ENCODE measurements at regions not wholly inside any gene's neighbourhood (a gene's known extent, or its start where the extent isn't known, plus 50 kb on each side); places are given as distances from the start of the nearest gene placed in this dataset.
A peak's percentile ranks its signal among the peaks of the same experiment; 100 is the strongest.
"Not testable (repeated sequence)": the region's sequence is repeated elsewhere in the genome, so short reads cannot be mapped to it uniquely, and the experiment has no call there.

GRCh38 chr9:34907044-34907443 lies 51.0 kb upstream of the PHF24 start:
- no peak for DNase-seq (ENCODE audit: low read depth)

GRCh38 chr9:34899535-34900158 lies 58.4 kb upstream of the PHF24 start:
- peak; percentile 22 for DNase-seq (ENCODE audit: low read depth)
- in situ Hi-C loops (cut with HindIII; ENCODE audit: low pct_unique_long_range_greater_than_20kb, low sequenced_read_pairs): no loop called here

More at GRCh38 chr9:34907044-34907443, 51.0 kb upstream of the PHF24 start:
- in situ Hi-C loops (cut with HindIII; ENCODE audit: low pct_unique_long_range_greater_than_20kb, low sequenced_read_pairs): no loop called here

GRCh38 chr9:34898846-34899245 lies 59.2 kb upstream of the PHF24 start:
- in situ Hi-C loops (cut with HindIII; ENCODE audit: low pct_unique_long_range_greater_than_20kb, low sequenced_read_pairs): no loop called here

GRCh38 chr9:34896112-34896511 lies 62.0 kb upstream of the PHF24 start:
- in situ Hi-C loops (cut with HindIII; ENCODE audit: low pct_unique_long_range_greater_than_20kb, low sequenced_read_pairs): no loop called here

More at GRCh38 chr9:34898846-34899245, 59.2 kb upstream of the PHF24 start:
- no peak for DNase-seq (ENCODE audit: low read depth)

DNA sequence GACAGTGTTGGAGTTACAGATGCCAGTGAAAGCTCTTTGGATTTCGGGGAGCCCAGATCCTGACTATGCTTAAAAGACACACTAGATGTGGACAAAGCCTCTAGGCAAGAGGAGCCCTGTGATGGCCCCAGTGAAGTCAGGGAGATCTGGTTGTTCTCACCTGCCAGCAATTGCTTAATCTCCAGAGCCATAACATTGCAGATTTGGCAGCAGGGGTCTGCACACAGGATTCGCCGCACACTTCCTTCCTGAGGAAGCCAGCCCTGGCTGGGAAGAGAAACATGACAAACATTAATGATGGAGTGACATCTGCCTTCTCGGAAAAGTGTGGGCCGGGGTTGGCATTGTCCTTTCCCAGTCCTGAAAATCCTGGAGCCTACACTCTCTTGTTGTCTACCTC lies 65.2 kb upstream of the PHF24 start:
- in situ Hi-C loops (cut with HindIII; ENCODE audit: low pct_unique_long_range_greater_than_20kb, low sequenced_read_pairs): no loop called here
- DNase-seq (ENCODE audit: low read depth): no peak

More at GRCh38 chr9:34896112-34896511, 62.0 kb upstream of the PHF24 start:
- no peak for DNase-seq (ENCODE audit: low read depth)

- in situ Hi-C loops (cut with HindIII; ENCODE audit: low pct_unique_long_range_greater_than_20kb, low sequenced_read_pairs): no loop called here
- DNase-seq (ENCODE audit: low read depth): no peak
Observed at GRCh38 chr9:34891386-34891785, 66.7 kb upstream of the PHF24 start.

DNA sequence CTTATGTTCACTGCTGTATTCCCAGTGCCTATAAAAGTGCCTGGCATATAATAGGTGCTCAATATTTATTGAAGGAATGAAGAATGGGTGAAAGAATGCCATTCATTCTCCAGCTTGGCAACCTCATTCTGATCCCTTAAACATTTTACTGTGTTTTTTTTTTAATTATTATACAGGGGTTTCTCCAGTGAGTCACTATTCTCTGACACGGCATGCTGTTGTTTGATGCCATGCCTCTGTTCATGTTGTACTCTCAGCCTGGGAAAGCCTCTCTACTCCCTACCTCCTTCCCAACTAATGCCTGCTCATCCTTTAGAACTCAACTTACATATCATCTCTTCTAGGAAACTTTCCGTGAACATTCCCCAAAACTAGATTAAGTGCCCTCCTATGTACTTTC lies 70.2 kb upstream of the PHF24 start:
- in situ Hi-C loops (cut with HindIII; ENCODE audit: low pct_unique_long_range_greater_than_20kb, low sequenced_read_pairs): no loop called here
- no peak for DNase-seq (ENCODE audit: low read depth)

DNA sequence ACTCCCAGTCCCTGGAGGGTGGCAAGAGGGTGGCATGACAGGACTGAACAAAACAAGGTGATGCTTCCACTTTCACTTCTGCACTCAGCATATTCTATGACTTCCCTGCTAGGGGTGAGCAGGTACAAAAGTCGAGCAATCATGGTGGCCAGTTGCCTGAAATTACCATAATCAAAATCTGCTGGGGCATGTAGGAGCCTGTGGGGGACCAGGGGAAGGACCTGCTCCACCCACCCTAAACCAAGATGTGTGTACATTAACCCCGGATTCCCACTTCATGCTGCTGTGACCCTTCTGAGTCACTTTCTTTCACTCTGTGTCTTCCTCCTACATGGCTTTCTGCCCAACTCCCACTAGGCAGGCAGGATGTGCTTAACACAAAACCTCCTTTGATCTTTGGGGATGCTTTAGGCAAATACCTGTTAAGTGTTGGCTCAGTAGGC lies 73.3 kb upstream of the PHF24 start:
- DNase-seq (ENCODE audit: low read depth): no peak
- in situ Hi-C loops (cut with HindIII; ENCODE audit: low pct_unique_long_range_greater_than_20kb, low sequenced_read_pairs): no loop called here

GRCh38 chr9:34876096-34876495 lies 82.0 kb upstream of the PHF24 start:
- in situ Hi-C loops (cut with HindIII; ENCODE audit: low pct_unique_long_range_greater_than_20kb, low sequenced_read_pairs): no loop called here
- DNase-seq (ENCODE audit: low read depth): no peak

DNA sequence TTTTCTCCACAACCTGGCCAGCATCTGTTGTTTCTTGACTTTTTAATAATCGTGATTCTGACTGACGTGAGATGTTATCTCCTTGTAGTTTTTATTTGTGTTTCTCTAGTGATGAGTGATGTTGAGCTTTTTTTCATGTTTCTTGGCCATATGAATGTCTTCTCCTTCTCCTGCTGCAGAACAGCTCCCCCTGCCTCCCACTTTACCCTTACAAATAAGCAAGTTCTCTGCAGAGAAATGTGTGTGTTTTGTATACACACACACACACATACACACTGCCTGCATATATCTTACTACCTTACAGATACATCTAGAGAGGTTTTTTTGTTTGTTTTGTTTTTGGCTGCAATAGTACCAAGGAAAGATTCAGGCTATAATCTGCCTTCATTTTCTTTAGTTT lies 88.7 kb upstream of the PHF24 start:
- DNase-seq (ENCODE audit: low read depth): no peak
- in situ Hi-C loops (cut with HindIII; ENCODE audit: low pct_unique_long_range_greater_than_20kb, low sequenced_read_pairs): no loop called here

DNA sequence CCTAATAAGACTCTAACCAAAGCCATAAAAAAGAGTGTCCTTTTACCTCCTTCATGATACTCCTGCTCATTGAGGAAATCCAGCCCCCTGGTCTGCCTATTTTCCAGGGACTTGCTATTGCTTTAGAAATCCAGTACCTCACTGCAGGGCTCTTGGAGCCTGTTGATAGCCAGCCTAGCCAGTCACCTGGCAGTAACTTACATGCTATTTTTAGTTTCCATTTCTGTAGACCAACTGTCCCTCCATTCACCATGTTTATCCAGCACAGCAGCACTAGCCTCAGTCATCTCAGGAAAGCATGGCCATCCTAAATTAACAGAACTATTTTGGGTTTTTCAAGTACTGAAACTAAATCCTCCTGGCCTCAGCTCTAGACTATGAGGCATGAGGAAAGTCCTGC lies 91.5 kb upstream of the PHF24 start:
- in situ Hi-C loops (cut with HindIII; ENCODE audit: low pct_unique_long_range_greater_than_20kb, low sequenced_read_pairs): no loop called here
- no peak for DNase-seq (ENCODE audit: low read depth)

- no peak for DNase-seq (ENCODE audit: low read depth)
- in situ Hi-C loops (cut with HindIII; ENCODE audit: low pct_unique_long_range_greater_than_20kb, low sequenced_read_pairs): no loop called here
Observed at GRCh38 chr9:34863426-34863825, 94.7 kb upstream of the PHF24 start.

GRCh38 chr9:34862836-34863235 lies 95.2 kb upstream of the PHF24 start:
- in situ Hi-C loops (cut with HindIII; ENCODE audit: low pct_unique_long_range_greater_than_20kb, low sequenced_read_pairs): no loop called here
- DNase-seq (ENCODE audit: low read depth): no peak

- DNase-seq (ENCODE audit: low read depth): no peak
- in situ Hi-C loops (cut with HindIII; ENCODE audit: low pct_unique_long_range_greater_than_20kb, low sequenced_read_pairs): no loop called here
Observed at GRCh38 chr9:34862043-34862442, 96.0 kb upstream of the PHF24 start.

- in situ Hi-C loops (cut with HindIII; ENCODE audit: low pct_unique_long_range_greater_than_20kb, low sequenced_read_pairs); DNase-seq (ENCODE audit: low read depth): not testable (repeated sequence)
Observed at GRCh38 chr9:34855016-34855415, 103.1 kb upstream of the PHF24 start.

DNA sequence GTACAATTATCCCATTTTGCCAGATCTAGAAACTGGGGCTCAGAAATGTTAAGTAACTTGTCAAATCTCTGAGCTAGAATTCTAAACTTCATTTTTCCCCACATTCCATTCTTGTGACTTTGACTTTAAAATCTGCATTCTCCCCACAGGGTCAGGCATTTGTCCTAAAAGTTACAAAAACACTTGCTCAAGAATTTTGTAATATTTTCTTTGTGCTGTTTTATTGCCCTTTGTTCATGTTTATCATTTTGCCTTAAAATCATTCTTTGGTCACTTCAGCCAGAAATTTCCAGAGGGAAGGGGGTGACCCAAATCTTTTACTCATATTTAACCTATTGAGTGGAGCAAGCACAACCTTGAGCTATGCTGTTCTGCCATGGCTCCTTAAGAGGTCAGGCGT lies 120.1 kb upstream of the CCL21 start:
- DNase-seq (ENCODE audit: low read depth): no peak
- in situ Hi-C loops (cut with HindIII; ENCODE audit: low pct_unique_long_range_greater_than_20kb, low sequenced_read_pairs): no loop called here

- no peak for DNase-seq (ENCODE audit: low read depth)
- in situ Hi-C loops (cut with HindIII; ENCODE audit: low pct_unique_long_range_greater_than_20kb, low sequenced_read_pairs): no loop called here
Observed at GRCh38 chr9:34826999-34827538, 117.1 kb upstream of the CCL21 start.

- in situ Hi-C loops (cut with HindIII; ENCODE audit: low pct_unique_long_range_greater_than_20kb, low sequenced_read_pairs): no loop called here
Observed at GRCh38 chr9:34825775-34826174, 115.8 kb upstream of the CCL21 start.

GRCh38 chr9:34823778-34824177 lies 113.8 kb upstream of the CCL21 start:
- in situ Hi-C loops (cut with HindIII; ENCODE audit: low pct_unique_long_range_greater_than_20kb, low sequenced_read_pairs): no loop called here

More at GRCh38 chr9:34825775-34826174, 115.8 kb upstream of the CCL21 start:
- DNase-seq (ENCODE audit: low read depth): no peak

DNA sequence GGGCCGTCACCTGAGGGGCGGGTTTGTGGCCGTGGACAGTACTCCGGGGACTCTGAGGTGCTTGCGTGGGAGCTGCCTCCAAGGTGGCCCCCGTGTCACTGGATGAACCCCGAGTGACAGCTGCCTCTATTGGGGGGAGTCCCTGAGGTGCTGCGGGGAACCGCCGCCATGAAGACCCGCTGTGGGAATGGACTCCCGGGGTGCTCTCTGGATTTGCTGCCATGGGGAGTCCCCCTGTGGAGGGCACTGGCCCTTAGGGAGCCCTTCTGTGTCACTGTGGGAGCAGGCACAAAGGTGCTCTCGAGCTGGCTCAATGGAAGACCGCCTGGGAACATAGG lies 100.2 kb upstream of the CCL21 start:
- in situ Hi-C loops (cut with HindIII; ENCODE audit: low pct_unique_long_range_greater_than_20kb, low sequenced_read_pairs): no loop called here
- DNase-seq (ENCODE audit: low read depth): no peak

More at GRCh38 chr9:34823778-34824177, 113.8 kb upstream of the CCL21 start:
- DNase-seq (ENCODE audit: low read depth): no peak

All from Caki2 (cell line).